SH-SY5Y (cell line): ENCODE measurements at regions not wholly inside any gene's neighbourhood (a gene's known extent, or its start where the extent isn't known, plus 50 kb on each side); places are given as distances from the start of the nearest gene placed in this dataset.

Experiments used
- GATA2 ChIP-seq: IDR thresholded peaks from 2 replicates; pipeline ENCODE4 v1.6.1; 2011; ENCODE audit warnings: mild to moderate bottlenecking, low read depth, low read length
- GATA3 ChIP-seq: IDR thresholded peaks from 2 replicates; pipeline ENCODE4 v1.6.1; 2011; ENCODE audit warnings: low read depth, mild to moderate bottlenecking, low read length, moderate library complexity

GRCh38 chr10:104557966-104558365 is 83.1 kb upstream of the SORCS3 start:
- TF ChIP-seq GATA3 (no peak), GATA2 (no peak)
